C4-2B (cell line): ENCODE measurements at regions not wholly inside any gene's neighbourhood (a gene's known extent, or its start where the extent isn't known, plus 50 kb on each side); places are given as distances from the start of the nearest gene placed in this dataset.

Experiments
- ZFX ChIP-seq: fragments of 450-650 bp; IDR thresholded peaks from 2 replicates; pipeline ENCODE4 v1.6.1; 2017
- TF ChIP-seq, protein P1 (sequence below): fragments of 450-650 bp; conservative IDR thresholded peaks from 2 replicates; pipeline ENCODE4 v1.5.1; 2017; ENCODE audit warnings: mild to moderate bottlenecking

DNA sequence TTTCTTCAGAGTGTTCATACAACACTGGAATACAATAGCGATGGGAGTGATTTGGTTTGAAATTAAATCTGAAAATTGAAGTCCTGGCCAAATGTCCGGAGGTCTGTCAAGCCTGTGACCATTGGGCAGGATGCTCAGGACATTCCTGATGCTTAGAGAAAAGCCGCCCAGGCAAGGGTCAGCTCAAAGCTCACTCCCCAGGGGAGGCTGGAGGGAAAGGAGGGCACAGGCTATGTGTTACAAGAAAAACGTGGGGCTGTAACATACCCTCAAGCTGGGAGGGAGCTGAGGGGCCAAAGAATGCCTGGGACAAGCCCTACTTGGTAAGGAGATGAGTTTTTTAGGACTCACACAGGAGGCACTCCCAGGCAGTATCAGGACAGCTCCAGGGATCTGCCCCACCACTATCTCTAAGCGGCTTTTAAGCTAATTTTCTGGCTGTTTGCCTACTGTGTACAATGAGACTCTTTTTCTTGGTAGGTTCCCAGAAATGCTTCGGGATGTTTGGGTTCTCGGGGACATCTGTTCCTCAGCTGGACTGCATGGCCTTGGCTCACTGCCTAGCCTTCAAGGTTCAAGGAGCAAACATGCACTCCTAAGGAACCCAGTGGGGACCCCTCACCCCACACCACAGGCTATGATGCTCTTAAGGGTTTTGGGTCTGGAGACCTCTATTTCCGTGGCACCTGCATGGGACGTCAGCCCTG is 500.1 kb downstream of the BRD1 start:
- TF ChIP-seq, protein P1, sequence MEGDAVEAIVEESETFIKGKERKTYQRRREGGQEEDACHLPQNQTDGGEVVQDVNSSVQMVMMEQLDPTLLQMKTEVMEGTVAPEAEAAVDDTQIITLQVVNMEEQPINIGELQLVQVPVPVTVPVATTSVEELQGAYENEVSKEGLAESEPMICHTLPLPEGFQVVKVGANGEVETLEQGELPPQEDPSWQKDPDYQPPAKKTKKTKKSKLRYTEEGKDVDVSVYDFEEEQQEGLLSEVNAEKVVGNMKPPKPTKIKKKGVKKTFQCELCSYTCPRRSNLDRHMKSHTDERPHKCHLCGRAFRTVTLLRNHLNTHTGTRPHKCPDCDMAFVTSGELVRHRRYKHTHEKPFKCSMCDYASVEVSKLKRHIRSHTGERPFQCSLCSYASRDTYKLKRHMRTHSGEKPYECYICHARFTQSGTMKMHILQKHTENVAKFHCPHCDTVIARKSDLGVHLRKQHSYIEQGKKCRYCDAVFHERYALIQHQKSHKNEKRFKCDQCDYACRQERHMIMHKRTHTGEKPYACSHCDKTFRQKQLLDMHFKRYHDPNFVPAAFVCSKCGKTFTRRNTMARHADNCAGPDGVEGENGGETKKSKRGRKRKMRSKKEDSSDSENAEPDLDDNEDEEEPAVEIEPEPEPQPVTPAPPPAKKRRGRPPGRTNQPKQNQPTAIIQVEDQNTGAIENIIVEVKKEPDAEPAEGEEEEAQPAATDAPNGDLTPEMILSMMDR: no peak
- TF ChIP-seq ZFX: no peak
